A549 (cell line): ENCODE measurements at regions not wholly inside any gene's neighbourhood (a gene's known extent, or its start where the extent isn't known, plus 50 kb on each side); places are given as distances from the start of the nearest gene placed in this dataset.

Source experiments
- ATAC-seq, 2 experiments: fragments of 200-7000 bp in 1 of 2; fragments of >200 bp in 1 of 2; cut with Nextera tagmentation in 1 of 2; cut with Tn5 transposase in 1 of 2; 3 replicates each; pipeline versions ENCODE4 v1.8.0 to v1.9.1; 2018 to 2020; ENCODE audit warnings: mild to moderate bottlenecking in 1 of 2, moderate library complexity in 1 of 2
- CTCF ChIA-PET: fragments of 300-600 bp; sonication (Branson Sonifier 250); formaldehyde crosslinking; extraction: SDS; loops from one replicate; lab custom pipeline; 2021; ENCODE audit warnings: antibody characterized with exemption, inconsistent platforms; lab: Yijun Ruan, JAX
- POLR2A ChIA-PET: fragments of 350-600 bp; formaldehyde crosslinking; extraction: SDS; loops from one replicate; lab custom pipeline; 2021; ENCODE audit warnings: antibody characterized with exemption, inconsistent platforms; lab: Yijun Ruan, JAX
- DNase-seq, 2 experiments: peaks; one replicate each; pipeline versions ENCODE4 v3.0.0 to v3.0.0-alpha.2; 2011 to 2016; ENCODE audit warnings: low read depth in 1 of 2, low spot score in 1 of 2
- FAIRE-seq: peaks from 2 replicates; lab custom pipeline; 2011; peaks lifted over from hg19 to GRCh38; lab: Jason Lieb, UNC
- H3K27ac ChIP-seq, 2 experiments: fragments of >200 bp; sonication (Bioruptor Twin); formaldehyde crosslinking; 3 replicates each; pipeline ENCODE4 v1.5.1; 2016 to 2017
- H3K4me1 ChIP-seq: fragments of >200 bp; sonication (Bioruptor Twin); formaldehyde crosslinking; 3 replicates; pipeline ENCODE4 v1.6.1; 2016
- H3K4me2 ChIP-seq: fragments of >200 bp; sonication (Bioruptor Twin); formaldehyde crosslinking; 3 replicates; pipeline ENCODE4 v1.6.1; 2016
- H3K4me3 ChIP-seq: fragments of >200 bp; sonication (Bioruptor Twin); formaldehyde crosslinking; 3 replicates; pipeline ENCODE4 v1.5.1; 2016
- H3K9me3 ChIP-seq: fragments of >200 bp; sonication (Bioruptor Twin); formaldehyde crosslinking; 3 replicates; pipeline ENCODE4 v1.6.1; 2016
- CBX2 ChIP-seq: fragments of 200-600 bp; sonication (generic); IDR thresholded peaks from 2 replicates; pipeline ENCODE4 v1.6.1; 2016; ENCODE audit warnings: low read depth, mild to moderate bottlenecking, borderline replicate concordance
- CHD2 ChIP-seq: fragments of 150-350 bp; IDR thresholded peaks from 2 replicates; pipeline ENCODE4 v1.6.1; 2014; ENCODE audit warnings: low read length; ENCODE audit not compliant: partially characterized antibody
- EHF ChIP-seq: fragments of 250-450 bp; sonication (Bioruptor Pico); IDR thresholded peaks from 2 replicates; pipeline ENCODE4 v1.5.0; 2020; ENCODE audit warnings: mild to moderate bottlenecking
- EP300 ChIP-seq, 2 experiments: fragments of >200 bp; sonication (Bioruptor Twin); formaldehyde crosslinking; IDR thresholded peaks; 2 replicates in 1 of 2; 3 replicates in 1 of 2; pipeline ENCODE4 v1.6.1; 2016 to 2017
- FOSB ChIP-seq: fragments of 250-450 bp; sonication (Bioruptor Pico); IDR thresholded peaks from 2 replicates; pipeline ENCODE4 v1.5.0; 2020; ENCODE audit warnings: mild to moderate bottlenecking, moderate library complexity
- GATA3 ChIP-seq: IDR thresholded peaks from 2 replicates; pipeline ENCODE4 v1.6.1; 2012; ENCODE audit warnings: borderline replicate concordance
- HDAC2 ChIP-seq: fragments of 200-600 bp; sonication (generic); IDR thresholded peaks from 2 replicates; pipeline ENCODE4 v1.6.1; 2016
- HOXB5 ChIP-seq: fragments of 250-450 bp; sonication (Bioruptor Pico); IDR thresholded peaks from 2 replicates; pipeline ENCODE4 v1.5.0; 2020; ENCODE audit warnings: mild to moderate bottlenecking, moderate library complexity
- MAFK ChIP-seq: fragments of 450-650 bp; IDR thresholded peaks from 2 replicates; pipeline ENCODE4 v1.6.1; 2014; ENCODE audit not compliant: partially characterized antibody
- MAZ ChIP-seq: fragments of 150-350 bp; IDR thresholded peaks from 2 replicates; pipeline ENCODE4 v1.6.1; 2014; ENCODE audit warnings: antibody characterized with exemption, low read depth, low read length, borderline replicate concordance
- POLR2A ChIP-seq: IDR thresholded peaks from 2 replicates; pipeline ENCODE4 v1.6.1; 2012; ENCODE audit warnings: mild to moderate bottlenecking, low read length
- POLR2AphosphoS2 ChIP-seq: conservative IDR thresholded peaks from 2 replicates; pipeline ENCODE4 v1.6.1; 2012; ENCODE audit warnings: low read length, improper control_type of control experiment, inconsistent platforms
- RARB ChIP-seq: fragments of 250-450 bp; sonication (Bioruptor Pico); IDR thresholded peaks from 2 replicates; pipeline ENCODE4 v1.8.0; 2021; ENCODE audit warnings: mild to moderate bottlenecking, moderate library complexity
- RCOR1 ChIP-seq: fragments of 150-350 bp; IDR thresholded peaks from 2 replicates; pipeline ENCODE4 v1.6.1; 2014; ENCODE audit warnings: antibody characterized with exemption, low read length, low read depth
- RFX5 ChIP-seq: fragments of 450-650 bp; IDR thresholded peaks from 2 replicates; pipeline ENCODE4 v1.7.1; 2014; ENCODE audit warnings: antibody characterized with exemption, mild to moderate bottlenecking, moderate library complexity
- RNF2 ChIP-seq: fragments of 200-600 bp; sonication (generic); IDR thresholded peaks from 2 replicates; pipeline ENCODE4 v1.6.1; 2016; ENCODE audit warnings: low read depth, mild to moderate bottlenecking, antibody characterized with exemption, moderate library complexity, borderline replicate concordance
- SREBF2 ChIP-seq: fragments of 450-650 bp; IDR thresholded peaks from 2 replicates; pipeline ENCODE4 v1.6.1; 2014; ENCODE audit warnings: mild to moderate bottlenecking, moderate library complexity
- TFCP2L1 ChIP-seq: fragments of 250-450 bp; sonication (Bioruptor Pico); IDR thresholded peaks from 2 replicates; pipeline ENCODE4 v1.5.0; 2021; ENCODE audit warnings: mild to moderate bottlenecking
- ZC3H11A ChIP-seq: fragments of 450-650 bp; IDR thresholded peaks from 2 replicates; pipeline ENCODE4 v1.6.1; 2014; ENCODE audit warnings: antibody characterized with exemption, mild to moderate bottlenecking
- WGBS: methylation state at CpG from one replicate; pipeline ENCODE4 v1.1.6; 2017; ENCODE audit errors: missing lambda C conversion rate; 5-methylcytosine and 5-hydroxymethylcytosine counted together
- TF ChIP-seq, protein P1 (sequence below): IDR thresholded peaks from 2 replicates; pipeline ENCODE4 v1.6.1; 2012
- TF ChIP-seq, protein P2 (sequence below): fragments of 150-350 bp; IDR thresholded peaks from 2 replicates; pipeline ENCODE4 v1.6.1; 2014; ENCODE audit warnings: low read depth, mild to moderate bottlenecking, low read length
- TF ChIP-seq, protein P3 (sequence below): fragments of >200 bp; sonication (Bioruptor Twin); formaldehyde crosslinking; IDR thresholded peaks from 3 replicates; pipeline ENCODE4 v1.5.1; 2016
- TF ChIP-seq, protein P4 (sequence below): fragments of >200 bp; sonication (Bioruptor Twin); formaldehyde crosslinking; IDR thresholded peaks from 2 replicates; pipeline ENCODE4 v1.6.1; 2016
- TF ChIP-seq, protein P5 (sequence below): fragments of >200 bp; sonication (Bioruptor Twin); formaldehyde crosslinking; IDR thresholded peaks from 3 replicates; pipeline ENCODE4 v1.6.1; 2016

DNA sequence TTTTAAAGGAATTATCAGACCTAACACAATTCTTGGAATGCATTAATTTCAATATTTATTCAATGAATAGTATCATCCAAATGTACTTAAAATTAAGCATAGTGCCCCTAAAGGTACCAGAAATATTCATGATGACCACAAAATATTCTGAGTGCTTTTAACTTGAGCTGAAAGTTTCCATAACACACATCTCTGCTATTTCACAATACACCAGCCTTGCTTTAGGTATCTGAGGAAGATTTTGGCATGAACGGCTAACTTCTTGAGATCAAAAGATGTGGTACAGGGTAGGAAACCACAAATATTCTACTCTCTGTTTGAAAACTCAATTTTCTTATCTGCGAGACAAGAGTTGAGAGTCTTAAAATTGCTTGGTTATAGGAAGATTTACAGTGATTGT lies 538.3 kb upstream of the PCDH7 start:
- FAIRE-seq (no peak), DNase-seq (no peak), ATAC-seq (no peak)
- Histone ChIP-seq H3K9me3 (no peaks in the 10 kb centered on the region), H3K4me1 (no peaks in the 10 kb centered on the region), H3K4me2 (no peak overlapping the region), H3K27ac (no peak overlapping the region), H3K4me3 (no peak overlapping the region)
- 39% methylated on average over 2 of the region's 2 CpGs for WGBS
- CTCF ChIA-PET, result no interaction called here
- TF ChIP-seq, protein P1, sequence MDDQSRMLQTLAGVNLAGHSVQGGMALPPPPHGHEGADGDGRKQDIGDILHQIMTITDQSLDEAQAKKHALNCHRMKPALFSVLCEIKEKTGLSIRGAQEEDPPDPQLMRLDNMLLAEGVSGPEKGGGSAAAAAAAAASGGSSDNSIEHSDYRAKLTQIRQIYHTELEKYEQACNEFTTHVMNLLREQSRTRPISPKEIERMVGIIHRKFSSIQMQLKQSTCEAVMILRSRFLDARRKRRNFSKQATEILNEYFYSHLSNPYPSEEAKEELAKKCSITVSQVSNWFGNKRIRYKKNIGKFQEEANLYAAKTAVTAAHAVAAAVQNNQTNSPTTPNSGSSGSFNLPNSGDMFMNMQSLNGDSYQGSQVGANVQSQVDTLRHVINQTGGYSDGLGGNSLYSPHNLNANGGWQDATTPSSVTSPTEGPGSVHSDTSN, result no peak
- TF ChIP-seq, protein P2, sequence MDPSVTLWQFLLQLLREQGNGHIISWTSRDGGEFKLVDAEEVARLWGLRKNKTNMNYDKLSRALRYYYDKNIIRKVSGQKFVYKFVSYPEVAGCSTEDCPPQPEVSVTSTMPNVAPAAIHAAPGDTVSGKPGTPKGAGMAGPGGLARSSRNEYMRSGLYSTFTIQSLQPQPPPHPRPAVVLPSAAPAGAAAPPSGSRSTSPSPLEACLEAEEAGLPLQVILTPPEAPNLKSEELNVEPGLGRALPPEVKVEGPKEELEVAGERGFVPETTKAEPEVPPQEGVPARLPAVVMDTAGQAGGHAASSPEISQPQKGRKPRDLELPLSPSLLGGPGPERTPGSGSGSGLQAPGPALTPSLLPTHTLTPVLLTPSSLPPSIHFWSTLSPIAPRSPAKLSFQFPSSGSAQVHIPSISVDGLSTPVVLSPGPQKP, result no peak
- TF ChIP-seq, protein P3, sequence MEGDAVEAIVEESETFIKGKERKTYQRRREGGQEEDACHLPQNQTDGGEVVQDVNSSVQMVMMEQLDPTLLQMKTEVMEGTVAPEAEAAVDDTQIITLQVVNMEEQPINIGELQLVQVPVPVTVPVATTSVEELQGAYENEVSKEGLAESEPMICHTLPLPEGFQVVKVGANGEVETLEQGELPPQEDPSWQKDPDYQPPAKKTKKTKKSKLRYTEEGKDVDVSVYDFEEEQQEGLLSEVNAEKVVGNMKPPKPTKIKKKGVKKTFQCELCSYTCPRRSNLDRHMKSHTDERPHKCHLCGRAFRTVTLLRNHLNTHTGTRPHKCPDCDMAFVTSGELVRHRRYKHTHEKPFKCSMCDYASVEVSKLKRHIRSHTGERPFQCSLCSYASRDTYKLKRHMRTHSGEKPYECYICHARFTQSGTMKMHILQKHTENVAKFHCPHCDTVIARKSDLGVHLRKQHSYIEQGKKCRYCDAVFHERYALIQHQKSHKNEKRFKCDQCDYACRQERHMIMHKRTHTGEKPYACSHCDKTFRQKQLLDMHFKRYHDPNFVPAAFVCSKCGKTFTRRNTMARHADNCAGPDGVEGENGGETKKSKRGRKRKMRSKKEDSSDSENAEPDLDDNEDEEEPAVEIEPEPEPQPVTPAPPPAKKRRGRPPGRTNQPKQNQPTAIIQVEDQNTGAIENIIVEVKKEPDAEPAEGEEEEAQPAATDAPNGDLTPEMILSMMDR, result no peak
- TF ChIP-seq POLR2AphosphoS2, result no peak
- no peak for TF ChIP-seq EP300 (IDR thresholded peaks at IDR 0.05)
- no peak for TF ChIP-seq FOSB
- TF ChIP-seq HOXB5, result no peak
- TF ChIP-seq, protein P4, sequence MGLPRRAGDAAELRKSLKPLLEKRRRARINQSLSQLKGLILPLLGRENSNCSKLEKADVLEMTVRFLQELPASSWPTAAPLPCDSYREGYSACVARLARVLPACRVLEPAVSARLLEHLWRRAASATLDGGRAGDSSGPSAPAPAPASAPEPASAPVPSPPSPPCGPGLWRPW, result no peak
- TF ChIP-seq CHD2, result no peak
- TF ChIP-seq POLR2A, result no peak
- no peak for TF ChIP-seq MAZ
- TF ChIP-seq, protein P5, sequence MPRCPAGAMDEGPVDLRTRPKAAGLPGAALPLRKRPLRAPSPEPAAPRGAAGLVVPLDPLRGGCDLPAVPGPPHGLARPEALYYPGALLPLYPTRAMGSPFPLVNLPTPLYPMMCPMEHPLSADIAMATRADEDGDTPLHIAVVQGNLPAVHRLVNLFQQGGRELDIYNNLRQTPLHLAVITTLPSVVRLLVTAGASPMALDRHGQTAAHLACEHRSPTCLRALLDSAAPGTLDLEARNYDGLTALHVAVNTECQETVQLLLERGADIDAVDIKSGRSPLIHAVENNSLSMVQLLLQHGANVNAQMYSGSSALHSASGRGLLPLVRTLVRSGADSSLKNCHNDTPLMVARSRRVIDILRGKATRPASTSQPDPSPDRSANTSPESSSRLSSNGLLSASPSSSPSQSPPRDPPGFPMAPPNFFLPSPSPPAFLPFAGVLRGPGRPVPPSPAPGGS, result no peak
- TF ChIP-seq TFCP2L1 (CRISPR knock-in tag), result no peak
- no peak for TF ChIP-seq RNF2
- TF ChIP-seq RARB (CRISPR knock-in tag), result no peak
- no peak for TF ChIP-seq RFX5
- TF ChIP-seq GATA3, result no peak
- TF ChIP-seq SREBF2, result no peak
- POLR2A ChIA-PET, result no interaction called here

DNA sequence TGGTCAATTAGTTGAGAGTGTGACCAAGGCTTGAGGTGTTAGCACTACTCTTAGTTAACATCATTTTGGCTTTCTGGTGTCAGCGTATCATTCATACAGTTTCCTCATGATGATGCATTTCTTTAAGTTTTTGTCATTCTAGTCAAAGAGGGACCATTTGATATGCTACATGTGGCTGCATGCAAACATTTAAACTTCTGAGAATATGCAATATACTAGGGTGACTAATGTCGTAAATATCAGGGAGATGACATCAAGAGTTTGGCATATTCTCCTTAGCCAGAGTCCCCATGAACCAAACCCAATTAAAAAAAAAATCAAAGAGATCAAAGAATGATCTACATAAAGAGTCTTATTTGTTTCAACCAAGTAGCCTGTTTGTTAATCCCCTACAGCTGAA lies 537.4 kb upstream of the PCDH7 start:
- DNase-seq (no peak), ATAC-seq (no peak)
- CTCF ChIA-PET, result no interaction called here

More for the DNA sequence above, 537.4 kb upstream of the PCDH7 start:
- Histone ChIP-seq H3K4me1 (no peaks in the 10 kb centered on the region), H3K27ac (no peak overlapping the region), H3K4me3 (no peak overlapping the region), H3K9me3 (no peaks in the 10 kb centered on the region), H3K4me2 (no peak overlapping the region)
- POLR2A ChIA-PET, result no interaction called here
- WGBS, result 34% methylated on average over 2 of the region's 2 CpGs
- TF ChIP-seq ZC3H11A, result no peak
- TF ChIP-seq, protein P1, result no peak
- TF ChIP-seq HDAC2, result no peak
- TF ChIP-seq RCOR1, result no peak
- no peak for TF ChIP-seq RNF2
- no peak for TF ChIP-seq POLR2AphosphoS2
- no peak for TF ChIP-seq EHF
- TF ChIP-seq, protein P4, result no peak
- no peak for TF ChIP-seq CBX2
- no peak for TF ChIP-seq MAFK
- TF ChIP-seq, protein P2, result no peak
- no peak for TF ChIP-seq EP300 (IDR thresholded peaks at IDR 0.05)
- FAIRE-seq, result no peak
